ENCODE measurements at regions not wholly inside any gene's neighbourhood (a gene's known extent, or its start where the extent isn't known, plus 50 kb on each side); places are given as distances from the start of the nearest gene placed in this dataset.

- TF ChIP-seq CTCF (conservative IDR thresholded peaks at IDR 0.05 in 1 of 2, IDR thresholded peaks at IDR 0.05 in 1 of 2; ENCODE audit: low read depth in 1 of 2, low read length in 2 of 2): no peak
- no peak for TF ChIP-seq EZH2 (IDR thresholded peaks at IDR 0.05; ENCODE audit: low read length, missing control alignments)
Observed at GRCh38 chr18:73852789-73853549, 294.7 kb downstream of the FBXO15 start.

Measured in fibroblast of lung (primary cell).